ENCODE measurements at regions not wholly inside any gene's neighbourhood (a gene's known extent, or its start where the extent isn't known, plus 50 kb on each side); places are given as distances from the start of the nearest gene placed in this dataset.

GRCh38 chr1:201771466-201771865, 57.5 kb upstream of the IPO9 start:
- DNase-seq = no peak
- Histone ChIP-seq H3K9me3 (no peaks in the 10 kb centered on the region), H3K36me3 (no peaks in the 10 kb centered on the region), H3K27ac (no peak overlapping the region), H3K27me3 (no peaks in the 10 kb centered on the region), H3K4me1 (peaks cover 0 to 3% of the 10 kb centered on the region in 2 donors), H3K4me3 (no peak overlapping the region)
- TF ChIP-seq CTCF (IDR thresholded peaks at IDR 0.05) (no peak), POLR2A (IDR thresholded peaks at IDR 0.05) (no peak)
- intact Hi-C loops (cut with DNase I; ENCODE audit: low total_unique reads) = no loop called here

- no peak for TF ChIP-seq POLR2A (IDR thresholded peaks at IDR 0.05)
- no peak for TF ChIP-seq CTCF (IDR thresholded peaks at IDR 0.05)
- Histone ChIP-seq H3K27me3 (no peaks in the 10 kb centered on the region), H3K4me3 (no peak overlapping the region), H3K36me3 (no peaks in the 10 kb centered on the region), H3K27ac (no peak overlapping the region), H3K4me1 (no peaks in the 10 kb centered on the region), H3K9me3 (no peaks in the 10 kb centered on the region)
- intact Hi-C loops (cut with DNase I; ENCODE audit: low total_unique reads) = no loop called here
- no peak for DNase-seq
Observed at GRCh38 chr1:201772178-201772577, 56.8 kb upstream of the IPO9 start.

- no peak overlapping the region for H3K27ac ChIP-seq
- intact Hi-C loops (cut with DNase I; ENCODE audit: low total_unique reads) = no loop called here
- H3K27me3 ChIP-seq = no peaks in the 10 kb centered on the region
- peaks cover 0 to 8% of the 10 kb centered on the region in 2 donors for H3K4me1 ChIP-seq
- no peak for TF ChIP-seq POLR2A (IDR thresholded peaks at IDR 0.05)
- no peak overlapping the region for H3K4me3 ChIP-seq
- DNase-seq = no peak
- no peaks in the 10 kb centered on the region for H3K36me3 ChIP-seq
- H3K9me3 ChIP-seq = no peaks in the 10 kb centered on the region
Observed at GRCh38 chr1:201773764-201774163, 55.2 kb upstream of the IPO9 start.

- no peak for DNase-seq
- no peak for TF ChIP-seq CTCF (IDR thresholded peaks at IDR 0.05)
- TF ChIP-seq POLR2A (IDR thresholded peaks at IDR 0.05) = no peak
- intact Hi-C loops (cut with DNase I; ENCODE audit: low total_unique reads) = no loop called here
- Histone ChIP-seq H3K27me3 (no peaks in the 10 kb centered on the region), H3K27ac (no peak overlapping the region), H3K4me3 (no peak overlapping the region), H3K4me1 (peaks cover 0 to 8% of the 10 kb centered on the region in 2 donors), H3K36me3 (no peaks in the 10 kb centered on the region), H3K9me3 (no peaks in the 10 kb centered on the region)
Observed at GRCh38 chr1:201774224-201774982, 54.6 kb upstream of the IPO9 start.

- intact Hi-C loops (cut with DNase I; ENCODE audit: low total_unique reads) = no loop called here
- Histone ChIP-seq H3K36me3 (no peaks in the 10 kb centered on the region), H3K9me3 (no peaks in the 10 kb centered on the region), H3K27me3 (no peaks in the 10 kb centered on the region), H3K27ac (no peak overlapping the region), H3K4me1 (peaks cover 0 to 8% of the 10 kb centered on the region in 2 donors), H3K4me3 (no peak overlapping the region)
- DNase-seq = no peak
- TF ChIP-seq CTCF (IDR thresholded peaks at IDR 0.05) (no peak), POLR2A (IDR thresholded peaks at IDR 0.05) (no peak)
Observed at GRCh38 chr1:201774983-201775344, 54.0 kb upstream of the IPO9 start.
